Stimulated activated CD8-positive, alpha-beta memory T cell treated with anti-CD3 and anti-CD28 coated beads, Interleukin-12 subunit alpha, Interleukin-12 subunit beta, amount 100 ng/mL, for 24 hours (primary cell): ENCODE measurements at regions not wholly inside any gene's neighbourhood (a gene's known extent, or its start where the extent isn't known, plus 50 kb on each side); places are given as distances from the start of the nearest gene placed in this dataset.
"Not testable (repeated sequence)": the region's sequence is repeated elsewhere in the genome, so short reads cannot be mapped to it uniquely, and the experiment has no call there.

Experiments
- DNase-seq: peaks from one replicate; pipeline ENCODE4 v3.0.0-alpha.2; 2020; ENCODE audit errors: extremely low read depth

DNA sequence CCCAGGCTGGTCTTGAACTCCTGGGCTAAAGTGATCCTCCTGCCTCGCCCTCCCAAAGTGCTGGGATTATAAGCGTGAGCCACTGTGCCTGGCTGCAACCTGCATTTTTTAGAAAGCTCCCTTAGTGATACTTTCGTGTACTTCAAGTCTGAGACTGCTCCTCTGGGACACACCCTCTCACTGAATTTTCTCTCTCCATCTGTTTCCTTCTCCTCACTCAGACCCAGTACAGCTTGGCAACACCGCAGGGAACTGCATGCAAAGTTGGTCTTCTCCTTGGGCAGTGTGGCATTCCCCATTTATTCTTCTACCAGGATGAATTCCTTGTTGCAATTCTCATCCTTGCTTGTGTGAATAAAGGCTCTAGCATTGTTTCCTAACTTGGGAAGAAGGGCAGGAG is 175.9 kb downstream of the LPIN1 start:
- DNase-seq = no peak

- DNase-seq = no peak
Measured at GRCh38 chr2:11923935-11924334, 177.5 kb downstream of the LPIN1 start.

GRCh38 chr2:11925295-11926066 is 179.0 kb downstream of the LPIN1 start:
- no peak for DNase-seq

- no peak for DNase-seq
Measured at GRCh38 chr2:11930211-11930761, 183.9 kb downstream of the LPIN1 start.

DNA sequence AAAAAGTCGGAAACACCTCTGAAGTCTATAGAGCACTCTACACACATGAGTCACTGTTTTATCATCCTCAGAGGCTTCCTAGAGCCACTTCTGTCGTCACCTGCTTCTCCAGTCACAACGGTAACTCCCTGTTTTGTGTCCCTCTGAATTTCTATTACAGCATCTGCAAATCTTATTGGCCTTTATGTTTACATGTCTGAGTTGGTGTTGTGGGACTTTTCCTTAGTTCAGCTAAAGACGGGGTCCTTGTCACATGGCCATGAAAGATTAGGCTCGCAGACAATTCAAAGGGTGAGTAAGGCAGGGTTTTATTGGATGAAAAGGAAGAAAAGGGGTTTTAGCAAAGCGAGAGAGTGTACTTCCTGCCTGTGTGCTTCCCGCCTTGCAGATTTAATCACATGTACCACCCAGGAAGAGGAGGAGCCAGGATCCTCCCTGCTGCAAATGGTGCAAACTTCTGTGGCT is 185.6 kb downstream of the LPIN1 start:
- no peak for DNase-seq

GRCh38 chr2:11932962-11933361 is 186.5 kb downstream of the LPIN1 start:
- no peak for DNase-seq

DNA sequence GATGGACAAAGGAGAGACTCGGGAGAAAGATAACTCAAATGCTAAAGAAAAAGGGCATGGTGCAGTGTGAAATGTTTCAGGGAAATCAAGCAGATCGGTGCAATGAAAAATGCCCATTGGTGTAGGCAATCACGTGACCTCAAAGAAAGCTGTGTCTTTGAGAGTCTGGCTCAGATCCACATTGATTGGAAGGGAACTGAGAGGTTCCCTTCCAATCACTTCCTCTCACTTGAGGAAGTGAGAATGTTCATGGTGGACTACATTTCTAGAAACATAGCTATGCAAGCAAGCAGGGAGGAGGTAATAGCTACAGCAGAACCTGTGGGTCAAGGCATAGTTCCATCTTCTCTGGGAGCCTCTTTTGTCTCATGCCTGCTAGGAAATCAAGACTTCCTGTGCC is 187.4 kb downstream of the LPIN1 start:
- DNase-seq = no peak

DNA sequence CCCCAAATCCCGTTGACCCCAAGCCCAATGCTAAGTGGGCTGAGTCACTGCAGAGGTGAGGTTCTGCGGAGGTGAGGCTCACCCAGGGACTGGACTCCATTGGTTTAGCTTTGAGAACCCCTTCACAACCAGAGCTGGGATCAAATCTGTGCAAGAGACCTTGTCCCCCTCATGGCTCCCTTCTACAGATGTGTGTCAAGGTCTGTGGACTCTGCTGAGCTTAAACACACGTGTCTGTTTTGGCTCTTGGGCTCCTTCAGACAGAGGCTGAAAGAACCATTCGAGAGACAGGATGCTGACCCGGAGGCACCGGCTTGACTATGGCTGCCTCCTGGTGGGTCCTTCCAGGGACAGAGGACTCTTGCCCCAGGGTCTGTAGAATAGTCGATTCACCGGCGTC is 190.3 kb downstream of the LPIN1 start:
- DNase-seq = no peak

- no peak for DNase-seq
Measured at GRCh38 chr2:11938196-11938595, 191.8 kb downstream of the LPIN1 start.

DNA sequence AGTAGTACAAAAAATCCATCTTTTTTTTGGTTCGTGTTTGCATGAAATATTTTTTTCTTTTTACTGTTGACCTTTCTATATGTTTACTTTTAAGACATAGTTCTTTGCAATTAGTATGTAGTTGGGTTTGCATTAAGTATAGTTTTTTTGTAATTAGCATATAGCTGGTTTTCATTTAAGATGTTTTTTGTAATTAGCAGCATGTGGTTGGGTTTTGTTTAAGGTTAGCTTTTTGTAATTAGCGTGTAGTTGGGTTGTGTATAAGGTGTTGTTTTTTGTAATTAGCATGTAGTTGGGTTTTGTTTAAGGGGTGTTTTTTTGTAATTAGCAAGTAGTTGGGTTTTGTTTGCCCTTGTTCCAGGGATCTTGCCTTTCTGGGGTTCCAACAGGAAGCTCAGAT is 193.1 kb downstream of the LPIN1 start:
- no peak for DNase-seq

DNA sequence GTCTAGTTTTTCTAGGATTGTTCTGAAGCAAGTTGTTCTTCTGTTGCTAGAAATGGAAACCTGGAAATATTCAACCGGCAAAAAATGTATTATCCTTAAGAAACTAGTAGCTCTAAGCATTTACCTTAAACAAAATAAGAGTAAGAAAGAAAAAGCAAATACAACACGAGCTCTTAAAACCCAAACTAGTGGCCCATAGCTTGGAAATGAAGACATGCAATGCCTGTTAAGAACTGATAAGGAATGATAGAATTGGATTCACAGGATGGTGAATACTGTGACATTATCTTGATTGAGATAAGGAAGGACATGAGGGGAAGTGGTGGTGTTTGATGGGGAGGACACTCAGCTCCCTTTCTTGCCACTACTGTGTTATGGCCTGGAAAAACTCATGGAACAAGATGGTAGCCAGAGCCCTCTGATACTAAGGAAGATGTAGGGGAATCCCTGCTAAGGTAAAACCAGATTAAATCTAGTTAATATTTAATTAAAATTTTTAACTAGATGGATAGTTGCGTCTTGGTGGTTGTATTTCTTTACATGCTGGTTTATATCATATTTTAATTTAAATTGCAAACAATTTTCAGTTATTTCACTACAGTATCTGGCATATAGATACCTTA is 193.8 kb downstream of the LPIN1 start:
- no peak for DNase-seq

DNA sequence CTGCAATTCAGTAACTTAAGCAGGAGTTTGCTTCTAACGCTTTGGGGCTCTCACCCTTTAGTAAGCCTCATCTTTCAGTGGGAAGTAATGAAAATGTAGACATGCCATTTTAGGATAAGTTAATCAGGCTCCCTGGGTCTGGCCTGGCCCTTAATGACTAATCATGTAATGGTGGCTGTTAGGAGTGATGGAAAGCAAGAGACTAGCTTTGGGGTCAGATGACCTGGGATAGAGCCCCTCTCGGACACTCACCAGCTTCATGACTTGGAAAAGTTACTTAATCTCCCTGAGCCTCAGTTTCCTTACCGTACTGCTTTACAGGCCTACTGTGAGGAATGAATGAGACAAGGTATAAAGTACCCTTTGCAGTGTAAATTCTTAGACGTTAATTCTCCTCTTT is 194.4 kb downstream of the LPIN1 start:
- no peak for DNase-seq

DNA sequence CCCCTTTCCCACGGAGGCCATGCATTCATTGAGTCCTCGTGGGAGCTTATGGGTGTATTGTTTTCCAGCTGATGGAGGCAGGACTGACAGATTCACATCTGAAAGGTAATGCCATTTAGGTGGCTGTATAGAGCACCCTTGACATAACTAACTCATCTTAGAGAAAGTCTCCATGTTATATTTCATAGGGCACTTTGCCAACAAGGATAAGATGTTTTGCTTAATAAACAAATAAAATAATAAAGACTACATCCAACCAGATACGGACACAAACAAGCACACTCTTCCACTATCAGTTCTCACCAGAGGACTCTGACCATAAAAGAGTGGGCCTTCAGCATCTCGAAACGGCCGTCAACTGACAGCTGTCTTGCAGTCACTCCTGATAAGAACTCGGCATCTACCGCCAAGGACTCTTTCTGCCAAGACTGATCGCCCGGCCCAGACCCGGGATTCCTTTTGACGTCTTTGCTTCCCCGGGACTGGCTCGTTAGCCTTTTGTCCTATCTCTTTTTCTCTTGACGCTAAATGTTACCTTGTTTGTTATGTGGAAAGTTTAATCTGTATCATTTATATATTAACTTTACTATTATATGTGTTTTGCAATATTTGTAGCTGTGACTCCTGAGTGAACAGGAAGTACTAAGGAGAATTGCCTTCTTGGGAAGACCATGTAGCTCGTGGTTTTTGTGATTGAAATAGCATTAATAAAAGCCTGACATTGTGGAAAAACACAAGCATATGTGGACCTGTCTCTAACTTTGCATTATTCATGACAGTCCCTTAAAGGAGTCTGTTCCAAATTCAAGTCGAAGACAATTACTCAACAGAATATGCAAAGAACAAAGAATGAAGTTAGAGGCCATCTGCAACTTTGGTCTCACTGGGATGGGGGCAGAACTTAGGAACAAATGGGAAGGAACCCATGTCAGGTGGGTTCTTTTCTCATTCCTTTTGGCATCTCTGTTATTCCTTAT is 195.1 kb downstream of the LPIN1 start:
- DNase-seq = no peak

DNA sequence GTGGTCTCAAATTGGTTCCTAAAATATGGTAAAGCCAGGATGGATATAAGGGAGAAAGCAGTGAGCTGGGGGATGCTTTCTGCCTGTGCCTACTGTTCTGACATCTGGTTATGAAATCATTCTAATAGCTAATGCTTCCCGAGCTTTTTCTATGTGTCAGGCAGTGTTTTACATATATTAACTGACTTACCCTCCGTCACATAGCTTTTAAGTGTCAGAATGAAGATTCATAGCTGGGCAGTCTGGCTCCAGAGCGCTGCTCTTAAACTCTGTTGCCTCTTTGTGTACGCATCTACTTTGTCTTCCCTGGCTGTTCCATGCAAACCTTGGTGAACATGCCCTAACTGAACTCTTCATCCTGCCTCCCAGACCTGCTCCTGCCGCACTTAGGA is 195.7 kb downstream of the LPIN1 start:
- no peak for DNase-seq

DNA sequence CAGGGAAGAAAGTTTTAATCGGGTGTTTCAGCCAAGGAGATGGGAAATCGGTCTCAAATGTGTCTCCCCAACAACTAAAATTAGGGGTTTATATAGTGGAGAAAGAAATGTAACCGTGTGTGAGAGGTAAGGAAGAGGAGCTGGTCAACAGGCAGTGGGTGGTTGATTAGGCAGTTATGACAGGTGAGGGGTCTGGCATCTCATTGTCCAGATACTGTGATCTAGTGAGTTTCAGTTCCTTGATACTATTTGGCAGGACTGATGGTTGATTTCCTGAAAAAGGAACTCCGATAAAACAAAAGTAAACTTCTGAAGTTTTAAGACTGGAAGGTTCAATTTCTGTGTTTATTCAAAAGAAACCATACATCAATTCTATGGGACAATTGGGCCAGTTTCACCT is 197.9 kb downstream of the LPIN1 start:
- no peak for DNase-seq

- DNase-seq = no peak
Measured at GRCh38 chr2:11945139-11946126, 199.0 kb downstream of the LPIN1 start.

DNA sequence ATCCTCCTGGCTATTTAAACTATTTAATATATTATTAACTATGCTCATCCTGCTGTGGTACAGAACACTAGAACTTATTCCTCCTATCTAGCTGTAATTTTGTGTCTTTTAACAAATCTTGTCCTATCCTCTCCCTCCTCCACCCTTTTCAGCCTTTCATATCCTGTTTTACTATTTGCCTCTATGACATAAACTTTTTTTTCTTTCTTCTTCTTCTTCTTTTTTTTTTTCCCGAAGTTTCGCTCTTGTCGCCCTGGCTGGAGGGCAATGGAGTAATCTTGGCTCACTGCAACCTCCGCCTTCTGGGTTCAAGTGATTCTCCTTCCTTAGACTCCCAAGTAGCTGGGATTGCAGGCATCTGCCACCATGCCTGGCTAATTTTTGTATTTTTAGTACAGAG is 201.5 kb downstream of the LPIN1 start:
- no peak for DNase-seq

DNA sequence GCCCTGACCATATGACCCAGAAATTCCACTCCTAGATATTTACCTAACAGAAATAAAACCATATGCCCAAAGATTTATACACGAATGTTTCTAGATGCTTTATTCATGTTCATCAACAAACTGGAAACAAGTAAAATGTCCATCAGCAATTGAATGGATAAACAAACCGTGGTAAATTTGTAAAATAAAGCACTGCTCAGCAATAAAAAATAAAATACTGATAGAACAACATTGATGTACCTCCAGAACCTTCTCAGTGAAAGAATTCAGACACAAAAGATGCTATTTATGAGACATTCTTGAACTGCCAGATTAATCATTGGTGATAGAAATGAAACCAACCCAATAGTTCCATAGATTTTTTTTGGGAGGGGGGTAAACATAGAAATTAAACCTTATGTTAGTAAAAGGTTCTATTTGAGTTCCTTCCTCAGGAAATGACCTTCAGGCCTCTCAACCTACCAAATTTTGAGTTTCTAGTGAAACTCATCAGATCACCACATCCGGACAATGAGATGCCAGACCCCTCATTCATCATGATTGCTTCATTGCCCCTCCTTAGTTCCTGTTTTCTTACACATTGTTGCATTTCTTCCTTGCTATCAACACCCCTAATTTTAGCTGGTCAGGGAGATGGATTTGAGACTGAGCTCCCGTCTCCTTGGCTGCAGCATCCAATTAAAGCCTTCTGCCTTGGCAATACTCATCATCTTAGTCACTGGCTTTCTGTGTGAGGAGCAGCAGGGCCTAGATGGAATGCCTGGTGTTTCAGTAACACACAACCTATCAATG is 203.5 kb downstream of the LPIN1 start:
- no peak for DNase-seq

DNA sequence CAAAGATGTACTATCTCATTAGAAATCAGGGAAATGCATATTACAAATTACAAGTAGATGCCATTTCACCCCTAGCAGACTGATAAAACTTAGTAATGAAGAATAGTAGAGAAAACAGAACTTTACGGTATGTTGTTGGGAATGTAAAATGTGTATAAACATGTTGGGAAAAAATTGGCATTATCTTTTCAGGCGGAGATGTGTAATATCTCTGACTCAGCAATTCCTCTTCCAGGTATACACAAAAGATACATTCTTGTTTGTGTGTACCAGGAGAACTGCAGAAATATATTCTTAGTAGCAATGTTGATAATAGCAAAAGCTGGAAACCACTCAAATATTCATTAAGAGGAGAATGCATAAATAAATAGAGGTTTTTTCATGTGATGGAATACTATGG is 204.5 kb downstream of the LPIN1 start:
- no peak for DNase-seq

GRCh38 chr2:11951492-11951891 is 205.1 kb downstream of the LPIN1 start:
- not testable (repeated sequence) for DNase-seq
